ENCODE measurements at regions not wholly inside any gene's neighbourhood (a gene's known extent, or its start where the extent isn't known, plus 50 kb on each side); places are given as distances from the start of the nearest gene placed in this dataset.
"Not testable (repeated sequence)": the region's sequence is repeated elsewhere in the genome, so short reads cannot be mapped to it uniquely, and the experiment has no call there.

GRCh38 chr5:101306391-101307137, 403.5 kb upstream of the ST8SIA4 start:
- peak in 1 of 2 donors; percentile 49 for DNase-seq
- H3K4ac ChIP-seq (ENCODE audit: low read depth, low read length) = no peak overlapping the region
- no peak overlapping the region for H4K91ac ChIP-seq (ENCODE audit: low read depth, low read length)
- no CpG with 5 or more reads among the region's 5 CpGs for WGBS (ENCODE audit: extremely low coverage, insufficient coverage, insufficient read length)
- no peak overlapping the region for H3K4me2 ChIP-seq (ENCODE audit: low read length)
- H2AK5ac ChIP-seq (ENCODE audit: low read length) = no peak overlapping the region
- H3K36me3 ChIP-seq (ENCODE audit: control insufficient read depth in 1 of 2, insufficient read depth in 2 of 2, low read length in 2 of 2) = no peaks in the 10 kb centered on the region
- H4K8ac ChIP-seq (ENCODE audit: low read depth, low read length) = no peak overlapping the region
- H2AFZ ChIP-seq (ENCODE audit: insufficient read depth, low read length, poor library complexity) = no peak overlapping the region
- no peak overlapping the region for H3K27ac ChIP-seq (ENCODE audit: low read depth, low read length)
- H2BK120ac ChIP-seq (ENCODE audit: insufficient read depth, low read length, poor library complexity) = no peak overlapping the region
- no peak overlapping the region for H2BK5ac ChIP-seq (ENCODE audit: low read depth, low read length, poor library complexity)
- H2BK12ac ChIP-seq (ENCODE audit: low read length) = no peak overlapping the region
- H3K9me3 ChIP-seq (ENCODE audit: insufficient read depth, low read depth, low read length) = no peaks in the 10 kb centered on the region
- no peak overlapping the region for H3K23ac ChIP-seq (ENCODE audit: low read length)
- H3K4me3 ChIP-seq (ENCODE audit: low read depth, low read length) = no peak overlapping the region
- no peak overlapping the region for H4K12ac ChIP-seq (ENCODE audit: low read depth, low read length)
- no peak overlapping the region for H3K18ac ChIP-seq (ENCODE audit: low read length)
- H3K79me2 ChIP-seq (ENCODE audit: control insufficient read depth, insufficient read depth, low read length, poor library complexity) = no peaks in the 10 kb centered on the region
- H3K27me3 ChIP-seq (ENCODE audit: insufficient read depth, low read length) = no peaks in the 10 kb centered on the region
- H3K79me1 ChIP-seq (ENCODE audit: low read length) = no peaks in the 10 kb centered on the region
- no peaks in the 10 kb centered on the region for H3K4me1 ChIP-seq (ENCODE audit: control insufficient read depth in 1 of 2, insufficient read depth in 2 of 2, low read length in 2 of 2)
- H3K9ac ChIP-seq (ENCODE audit: low read length) = no peak overlapping the region
- no peak overlapping the region for H3K14ac ChIP-seq (ENCODE audit: low read length)

GRCh38 chr5:101296477-101296876, 393.4 kb upstream of the ST8SIA4 start:
- H2AK5ac ChIP-seq (ENCODE audit: low read length) = no peak overlapping the region
- no peaks in the 10 kb centered on the region for H3K4me1 ChIP-seq (ENCODE audit: control insufficient read depth in 1 of 2, insufficient read depth in 2 of 2, low read length in 2 of 2)
- H3K4me3 ChIP-seq (ENCODE audit: low read depth, low read length) = no peak overlapping the region
- no peak overlapping the region for H4K12ac ChIP-seq (ENCODE audit: low read depth, low read length)
- H3K27ac ChIP-seq (ENCODE audit: low read depth, low read length) = no peak overlapping the region
- no peak overlapping the region for H2BK5ac ChIP-seq (ENCODE audit: low read depth, low read length, poor library complexity)
- H4K8ac ChIP-seq (ENCODE audit: low read depth, low read length) = no peak overlapping the region
- no peaks in the 10 kb centered on the region for H3K79me2 ChIP-seq (ENCODE audit: control insufficient read depth, insufficient read depth, low read length, poor library complexity)
- H3K9ac ChIP-seq (ENCODE audit: low read length) = no peak overlapping the region
- H3K23ac ChIP-seq (ENCODE audit: low read length) = no peak overlapping the region
- H3K79me1 ChIP-seq (ENCODE audit: low read length) = no peaks in the 10 kb centered on the region
- no peaks in the 10 kb centered on the region for H3K36me3 ChIP-seq (ENCODE audit: control insufficient read depth in 1 of 2, insufficient read depth in 2 of 2, low read length in 2 of 2)
- DNase-seq = no peak
- no peak overlapping the region for H2BK120ac ChIP-seq (ENCODE audit: insufficient read depth, low read length, poor library complexity)
- no peaks in the 10 kb centered on the region for H3K9me3 ChIP-seq (ENCODE audit: insufficient read depth, low read depth, low read length)
- H2BK12ac ChIP-seq (ENCODE audit: low read length) = no peak overlapping the region
- H3K4me2 ChIP-seq (ENCODE audit: low read length) = no peak overlapping the region
- H4K91ac ChIP-seq (ENCODE audit: low read depth, low read length) = no peak overlapping the region
- no peak overlapping the region for H3K14ac ChIP-seq (ENCODE audit: low read length)
- H3K27me3 ChIP-seq (ENCODE audit: insufficient read depth, low read length) = no peaks in the 10 kb centered on the region
- no peak overlapping the region for H3K4ac ChIP-seq (ENCODE audit: low read depth, low read length)
- H3K18ac ChIP-seq (ENCODE audit: low read length) = no peak overlapping the region
- H2AFZ ChIP-seq (ENCODE audit: insufficient read depth, low read length, poor library complexity) = no peak overlapping the region

- H3K27me3 ChIP-seq (ENCODE audit: insufficient read depth, low read length) = no peaks in the 10 kb centered on the region
- DNase-seq = no peak
- H3K79me2 ChIP-seq (ENCODE audit: control insufficient read depth, insufficient read depth, low read length, poor library complexity) = no peaks in the 10 kb centered on the region
- H3K4me3 ChIP-seq (ENCODE audit: low read depth, low read length) = no peak overlapping the region
- H3K79me1 ChIP-seq (ENCODE audit: low read length) = no peaks in the 10 kb centered on the region
- H4K12ac ChIP-seq (ENCODE audit: low read depth, low read length) = no peak overlapping the region
- no peak overlapping the region for H3K18ac ChIP-seq (ENCODE audit: low read length)
- H2BK120ac ChIP-seq (ENCODE audit: insufficient read depth, low read length, poor library complexity) = no peak overlapping the region
- H3K36me3 ChIP-seq (ENCODE audit: control insufficient read depth in 1 of 2, insufficient read depth in 2 of 2, low read length in 2 of 2) = no peaks in the 10 kb centered on the region
- no peak overlapping the region for H2BK5ac ChIP-seq (ENCODE audit: low read depth, low read length, poor library complexity)
- no peak overlapping the region for H3K23ac ChIP-seq (ENCODE audit: low read length)
- H3K4me1 ChIP-seq (ENCODE audit: control insufficient read depth in 1 of 2, insufficient read depth in 2 of 2, low read length in 2 of 2) = no peaks in the 10 kb centered on the region
- no peak overlapping the region for H3K9ac ChIP-seq (ENCODE audit: low read length)
- H3K27ac ChIP-seq (ENCODE audit: low read depth, low read length) = no peak overlapping the region
- H2BK12ac ChIP-seq (ENCODE audit: low read length) = no peak overlapping the region
- no peak overlapping the region for H2AFZ ChIP-seq (ENCODE audit: insufficient read depth, low read length, poor library complexity)
- H4K8ac ChIP-seq (ENCODE audit: low read depth, low read length) = no peak overlapping the region
- no peak overlapping the region for H3K4ac ChIP-seq (ENCODE audit: low read depth, low read length)
- H3K14ac ChIP-seq (ENCODE audit: low read length) = no peak overlapping the region
- no CpG with 5 or more reads among the region's 2 CpGs for WGBS (ENCODE audit: extremely low coverage, insufficient coverage, insufficient read length)
- H4K91ac ChIP-seq (ENCODE audit: low read depth, low read length) = no peak overlapping the region
- H3K4me2 ChIP-seq (ENCODE audit: low read length) = no peak overlapping the region
- no peak overlapping the region for H2AK5ac ChIP-seq (ENCODE audit: low read length)
- no peaks in the 10 kb centered on the region for H3K9me3 ChIP-seq (ENCODE audit: insufficient read depth, low read depth, low read length)
These were observed 389.1 kb upstream of the ST8SIA4 start for GRCh38 chr5:101292199-101292598.

- H3K79me2 ChIP-seq (ENCODE audit: control insufficient read depth, insufficient read depth, low read length, poor library complexity); H3K4me1 ChIP-seq (ENCODE audit: control insufficient read depth in 1 of 2, insufficient read depth in 2 of 2, low read length in 2 of 2); DNase-seq; H2AFZ ChIP-seq (ENCODE audit: insufficient read depth, low read length, poor library complexity); H3K27ac ChIP-seq (ENCODE audit: low read depth, low read length); H3K14ac ChIP-seq (ENCODE audit: low read length); H3K9me3 ChIP-seq (ENCODE audit: insufficient read depth, low read depth, low read length); H3K4me2 ChIP-seq (ENCODE audit: low read length); H2BK5ac ChIP-seq (ENCODE audit: low read depth, low read length, poor library complexity); H3K36me3 ChIP-seq (ENCODE audit: control insufficient read depth in 1 of 2, insufficient read depth in 2 of 2, low read length in 2 of 2); H3K4ac ChIP-seq (ENCODE audit: low read depth, low read length); H3K4me3 ChIP-seq (ENCODE audit: low read depth, low read length); H2BK120ac ChIP-seq (ENCODE audit: insufficient read depth, low read length, poor library complexity); H3K27me3 ChIP-seq (ENCODE audit: insufficient read depth, low read length); H3K18ac ChIP-seq (ENCODE audit: low read length); H2BK12ac ChIP-seq (ENCODE audit: low read length); H4K12ac ChIP-seq (ENCODE audit: low read depth, low read length); H4K91ac ChIP-seq (ENCODE audit: low read depth, low read length); H3K23ac ChIP-seq (ENCODE audit: low read length); H3K79me1 ChIP-seq (ENCODE audit: low read length); H3K9ac ChIP-seq (ENCODE audit: low read length); H2AK5ac ChIP-seq (ENCODE audit: low read length); H4K8ac ChIP-seq (ENCODE audit: low read depth, low read length): not testable (repeated sequence)
- no CpG with 5 or more reads among the region's 1 CpG for WGBS (ENCODE audit: extremely low coverage, insufficient coverage, insufficient read length)
These were observed 387.7 kb upstream of the ST8SIA4 start for GRCh38 chr5:101290761-101291160.

All from trophoblast cell (in vitro differentiated cells and primary cell).